ENCODE measurements at regions not wholly inside any gene's neighbourhood (a gene's known extent, or its start where the extent isn't known, plus 50 kb on each side); places are given as distances from the start of the nearest gene placed in this dataset.
"Not testable (repeated sequence)": the region's sequence is repeated elsewhere in the genome, so short reads cannot be mapped to it uniquely, and the experiment has no call there.

GRCh38 chr2:128602699-128603101 lies 284.0 kb upstream of the HS6ST1 start:
- FAIRE-seq, result no peak

GRCh38 chr2:128603411-128603924 lies 284.8 kb upstream of the HS6ST1 start:
- FAIRE-seq, result no peak

- FAIRE-seq, result no peak
Observed at GRCh38 chr2:128604045-128604444, 285.4 kb upstream of the HS6ST1 start.

- FAIRE-seq, result not testable (repeated sequence)
Observed at GRCh38 chr2:128604581-128604980, 285.9 kb upstream of the HS6ST1 start.

GRCh38 chr2:128605421-128605820 lies 286.8 kb upstream of the HS6ST1 start:
- no peak for FAIRE-seq

GRCh38 chr2:128605931-128606330 lies 287.3 kb upstream of the HS6ST1 start:
- FAIRE-seq, result no peak

- FAIRE-seq, result no peak
Observed at GRCh38 chr2:128606837-128607236, 288.2 kb upstream of the HS6ST1 start.

GRCh38 chr2:128607440-128607839 lies 288.8 kb upstream of the HS6ST1 start:
- FAIRE-seq, result no peak

GRCh38 chr2:128607911-128608506 lies 289.3 kb upstream of the HS6ST1 start:
- no peak for FAIRE-seq

GRCh38 chr2:128608921-128609880 lies 290.5 kb upstream of the HS6ST1 start:
- FAIRE-seq, result no peak

- FAIRE-seq, result no peak
Observed at GRCh38 chr2:128610496-128610895, 291.8 kb upstream of the HS6ST1 start.

- FAIRE-seq, result no peak
Observed at GRCh38 chr2:128611421-128612320, 293.0 kb upstream of the HS6ST1 start.

- no peak for FAIRE-seq
Observed at GRCh38 chr2:128612628-128613027, 294.0 kb upstream of the HS6ST1 start.

GRCh38 chr2:128613351-128613750 lies 294.7 kb upstream of the HS6ST1 start:
- FAIRE-seq, result no peak

GRCh38 chr2:128613876-128614275 lies 295.2 kb upstream of the HS6ST1 start:
- FAIRE-seq, result no peak

- not testable (repeated sequence) for FAIRE-seq
Observed at GRCh38 chr2:128614907-128615306, 296.2 kb upstream of the HS6ST1 start.

- FAIRE-seq, result no peak
Observed at GRCh38 chr2:128615571-128615970, 296.9 kb upstream of the HS6ST1 start.

- no peak for FAIRE-seq
Observed at GRCh38 chr2:128617029-128617590, 298.4 kb upstream of the HS6ST1 start.

GRCh38 chr2:128617661-128618060 lies 299.0 kb upstream of the HS6ST1 start:
- no peak for FAIRE-seq

GRCh38 chr2:128618642-128619041 lies 300.0 kb upstream of the HS6ST1 start:
- FAIRE-seq, result no peak

- no peak for FAIRE-seq
Observed at GRCh38 chr2:128619471-128620325, 301.0 kb upstream of the HS6ST1 start.

- no peak for FAIRE-seq
Observed at GRCh38 chr2:128621074-128621473, 302.4 kb upstream of the HS6ST1 start.

All from G401.6 (cell line).